HG02884 (cell line): ENCODE measurements at regions not wholly inside any gene's neighbourhood (a gene's known extent, or its start where the extent isn't known, plus 50 kb on each side); places are given as distances from the start of the nearest gene placed in this dataset.

Source experiments
- ATAC-seq: cut with Tn5 transposase; IDR thresholded peaks from one replicate; pipeline ENCODE4 v1.9.1; 2021; ENCODE audit warnings: mild to moderate bottlenecking, moderate library complexity; ENCODE audit not compliant: unreplicated experiment

GRCh38 chr2:57119141-57119540, 927.5 kb upstream of the VRK2 start:
- ATAC-seq = no peak

- no peak for ATAC-seq
These were observed 920.2 kb upstream of the VRK2 start for GRCh38 chr2:57126410-57126809.

- ATAC-seq = no peak
These were observed 907.4 kb upstream of the VRK2 start for GRCh38 chr2:57139179-57139578.

GRCh38 chr2:57141269-57141668, 905.3 kb upstream of the VRK2 start:
- no peak for ATAC-seq

- no peak for ATAC-seq
These were observed 899.7 kb upstream of the VRK2 start for GRCh38 chr2:57146951-57147350.

- ATAC-seq = no peak
These were observed 890.2 kb upstream of the VRK2 start for GRCh38 chr2:57156231-57156924.

- ATAC-seq = no peak
These were observed 885.6 kb upstream of the VRK2 start for GRCh38 chr2:57160976-57161375.

GRCh38 chr2:57177176-57177575, 869.4 kb upstream of the VRK2 start:
- no peak for ATAC-seq

- no peak for ATAC-seq
These were observed 866.5 kb upstream of the VRK2 start for GRCh38 chr2:57180042-57180567.

GRCh38 chr2:57180678-57181077, 865.9 kb upstream of the VRK2 start:
- ATAC-seq = no peak

GRCh38 chr2:57181315-57182038, 865.1 kb upstream of the VRK2 start:
- no peak for ATAC-seq

- ATAC-seq = no peak
These were observed 863.7 kb upstream of the VRK2 start for GRCh38 chr2:57182916-57183315.

GRCh38 chr2:57185568-57185967, 861.0 kb upstream of the VRK2 start:
- ATAC-seq = no peak

GRCh38 chr2:57190007-57190406, 856.6 kb upstream of the VRK2 start:
- ATAC-seq = no peak

- no peak for ATAC-seq
These were observed 846.9 kb upstream of the VRK2 start for GRCh38 chr2:57199663-57200062.

GRCh38 chr2:57204364-57204763, 842.2 kb upstream of the VRK2 start:
- ATAC-seq = no peak

- ATAC-seq = no peak
These were observed 841.4 kb upstream of the VRK2 start for GRCh38 chr2:57205241-57205640.

- no peak for ATAC-seq
These were observed 839.4 kb upstream of the VRK2 start for GRCh38 chr2:57207191-57207590.

- no peak for ATAC-seq
These were observed 836.8 kb upstream of the VRK2 start for GRCh38 chr2:57209799-57210198.

GRCh38 chr2:57210855-57211254, 835.8 kb upstream of the VRK2 start:
- ATAC-seq = no peak

GRCh38 chr2:57217013-57217412, 829.6 kb upstream of the VRK2 start:
- ATAC-seq = no peak

GRCh38 chr2:57218206-57218605, 828.4 kb upstream of the VRK2 start:
- ATAC-seq = no peak
